A549 (cell line): ENCODE measurements at regions not wholly inside any gene's neighbourhood (a gene's known extent, or its start where the extent isn't known, plus 50 kb on each side); places are given as distances from the start of the nearest gene placed in this dataset.

Source experiments
- CHD2 ChIP-seq: fragments of 150-350 bp; IDR thresholded peaks from 2 replicates; pipeline ENCODE4 v1.6.1; 2014; ENCODE audit warnings: low read length; ENCODE audit not compliant: partially characterized antibody
- FOSL2 ChIP-seq, 2 experiments: fragments of 450-650 bp in 1 of 2; fragments of >200 bp in 1 of 2; sonication (Bioruptor Twin) in 1 of 2; formaldehyde crosslinking; IDR thresholded peaks; 2 replicates each; pipeline versions ENCODE4 v1.5.0 to v1.6.1; 2016 to 2020; ENCODE audit warnings: mild to moderate bottlenecking in 1 of 2, moderate library complexity in 1 of 2
- MYC ChIP-seq: IDR thresholded peaks from 2 replicates; pipeline ENCODE4 v1.6.1; 2012; ENCODE audit warnings: mild to moderate bottlenecking, inconsistent platforms, low read length, improper control_type of control experiment, borderline replicate concordance
- POLR2A ChIP-seq: IDR thresholded peaks from 2 replicates; pipeline ENCODE4 v1.6.1; 2012; ENCODE audit warnings: mild to moderate bottlenecking, low read length
- RAD21 ChIP-seq, 2 experiments: fragments of >200 bp in 1 of 2; sonication (Bioruptor Twin) in 1 of 2; formaldehyde crosslinking in 1 of 2; IDR thresholded peaks in 1 of 2; conservative IDR thresholded peaks in 1 of 2; 2 replicates in 1 of 2; 3 replicates in 1 of 2; pipeline ENCODE4 v1.6.1; 2012 to 2018; ENCODE audit warnings: inconsistent platforms in 1 of 2

DNA sequence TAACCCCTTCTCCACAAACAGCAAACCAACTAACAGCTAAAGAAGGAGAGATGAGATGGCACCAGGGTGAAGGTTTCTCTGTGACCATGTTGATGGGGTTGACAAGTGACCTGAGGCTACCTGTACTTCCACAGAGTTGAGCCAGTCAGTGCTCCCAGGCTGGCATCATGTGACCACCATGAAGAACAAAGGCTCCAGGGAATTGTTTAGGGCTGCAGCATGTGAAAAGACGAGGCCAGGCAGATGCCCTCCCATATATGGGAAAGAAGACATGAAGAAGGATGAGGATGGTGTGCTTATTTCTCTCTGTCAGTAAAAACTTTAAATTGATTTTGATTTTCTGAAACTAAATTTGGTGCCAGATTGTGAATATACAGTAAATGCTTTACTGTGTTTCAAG, 220.6 kb downstream of the OLFM4 start:
- TF ChIP-seq RAD21 (conservative IDR thresholded peaks at IDR 0.05 in 1 of 2, IDR thresholded peaks at IDR 0.05 in 1 of 2) (no peak), FOSL2 (IDR thresholded peaks at IDR 0.05) (no peak), FOSL2 (CRISPR knock-in tag; IDR thresholded peaks at IDR 0.05) (no peak), POLR2A (no peak), CHD2 (no peak), MYC (no peak)
